CD4-positive, alpha-beta memory T cell (primary cell): ENCODE measurements at regions not wholly inside any gene's neighbourhood (a gene's known extent, or its start where the extent isn't known, plus 50 kb on each side); places are given as distances from the start of the nearest gene placed in this dataset.

Source experiments
- CTCF ChIA-PET: fragments of 350-600 bp; sonication (Branson Sonifier 250); formaldehyde crosslinking; loops from one replicate; lab custom pipeline; 2021; ENCODE audit warnings: inconsistent platforms; ENCODE audit not compliant: partially characterized antibody; lab: Charles Lee
- POLR2A ChIA-PET: fragments of 350-600 bp; sonication (Branson Sonifier 250); formaldehyde crosslinking; loops from one replicate; lab custom pipeline; 2021; ENCODE audit not compliant: partially characterized antibody; lab: Charles Lee
- DNase-seq, 5 donors: peaks; one replicate each; pipeline versions ENCODE4 v3.0.0 to v3.0.0-alpha.2; 2020 to 2022; ENCODE audit warnings: mixed read lengths in 1 of 5
- H3K27ac ChIP-seq: one replicate; pipeline ENCODE4 v1.7.0; 2013; ENCODE audit warnings: low read depth, low read length
- H3K27me3 ChIP-seq: 2 replicates; pipeline ENCODE4 v1.7.0; 2013; ENCODE audit warnings: mild to moderate bottlenecking, low read length, moderate library complexity; ENCODE audit not compliant: insufficient read depth
- H3K36me3 ChIP-seq: 2 replicates; pipeline ENCODE4 v1.7.0; 2013; ENCODE audit warnings: mild to moderate bottlenecking, low read length, moderate library complexity; ENCODE audit not compliant: insufficient read depth
- H3K4me1 ChIP-seq: 2 replicates; pipeline ENCODE4 v1.7.0; 2013; ENCODE audit warnings: mild to moderate bottlenecking, low read length, moderate library complexity; ENCODE audit not compliant: insufficient read depth
- H3K4me3 ChIP-seq, 2 donors: one replicate each; pipeline ENCODE4 v1.7.0; 2013; ENCODE audit warnings: low read length in 2 of 2, mild to moderate bottlenecking in 1 of 2
- H3K9me3 ChIP-seq, 2 donors: one replicate each; pipeline ENCODE4 v1.7.0; 2013; ENCODE audit warnings: low read length in 2 of 2, control low read depth in 1 of 2; ENCODE audit not compliant: control insufficient read depth in 1 of 2
- H3K27ac Mint-ChIP-seq, 7 donors: one replicate each; pipeline ENCODE4 v1.8.0; 2020 to 2021; ENCODE audit warnings: mixed read lengths in 7 of 7, mild to moderate bottlenecking in 6 of 7, inconsistent platforms in 3 of 7, moderate library complexity in 3 of 7
- H3K27me3 Mint-ChIP-seq, 2 donors: one replicate each; pipeline ENCODE4 v1.8.0; 2020 to 2021; ENCODE audit warnings: mixed read lengths in 2 of 2
- H3K36me3 Mint-ChIP-seq, 2 donors: one replicate each; pipeline ENCODE4 v1.8.0; 2020 to 2021; ENCODE audit warnings: mixed read lengths in 2 of 2, inconsistent platforms in 1 of 2, mild to moderate bottlenecking in 1 of 2
- H3K4me1 Mint-ChIP-seq, 4 donors: one replicate each; pipeline ENCODE4 v1.8.0; 2020 to 2021; ENCODE audit warnings: mixed read lengths in 4 of 4, mild to moderate bottlenecking in 1 of 4
- H3K4me3 Mint-ChIP-seq, 8 donors: one replicate each; pipeline ENCODE4 v1.8.0; 2020 to 2021; ENCODE audit warnings: mixed read lengths in 8 of 8, mild to moderate bottlenecking in 7 of 8, moderate library complexity in 6 of 8, inconsistent platforms in 3 of 8
- H3K9me3 Mint-ChIP-seq, 8 donors: one replicate each; pipeline ENCODE4 v1.8.0; 2020 to 2021; ENCODE audit warnings: mixed read lengths in 8 of 8, mild to moderate bottlenecking in 5 of 8, inconsistent platforms in 3 of 8, moderate library complexity in 1 of 8
- intact Hi-C: fragments of 100-400 bp; cut with micrococcal nuclease; formaldehyde crosslinking; loops from one replicate; pipeline ENCODE4 v1.15.1; 2023

DNA sequence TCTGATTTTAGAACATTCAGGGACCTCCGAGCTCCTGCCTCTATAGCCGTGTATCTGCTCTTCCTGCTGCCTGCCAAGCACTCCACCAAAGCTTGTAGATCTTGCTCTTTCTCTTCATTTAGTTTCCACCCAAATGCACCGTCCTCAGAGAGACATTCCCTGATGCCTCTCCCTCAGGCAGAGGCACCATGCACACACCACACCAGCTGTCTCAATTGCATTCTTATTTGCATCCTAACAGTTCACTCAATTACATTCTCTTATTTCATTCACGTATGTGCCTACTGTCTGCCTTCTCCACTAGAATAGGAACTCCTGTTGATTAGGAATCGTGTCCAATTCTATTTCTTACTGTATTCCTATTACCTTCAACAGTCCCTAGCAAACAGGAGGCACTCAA is 845.4 kb upstream of the TMEM132C start:
- H3K27me3 Mint-ChIP-seq, result peaks cover 0 to 2% of the 10 kb centered on the region in 2 donors
- no peaks in the 10 kb centered on the region for H3K4me1 Mint-ChIP-seq
- H3K4me3 ChIP-seq, result no peak overlapping the region
- no peaks in the 10 kb centered on the region for H3K27me3 ChIP-seq
- no peaks in the 10 kb centered on the region for H3K9me3 ChIP-seq
- H3K36me3 Mint-ChIP-seq, result no peaks in the 10 kb centered on the region
- POLR2A ChIA-PET, result no interaction called here
- no peaks in the 10 kb centered on the region for H3K4me1 ChIP-seq
- no peak for DNase-seq
- no peak overlapping the region for H3K4me3 Mint-ChIP-seq
- no peak overlapping the region for H3K27ac Mint-ChIP-seq
- no peaks in the 10 kb centered on the region for H3K36me3 ChIP-seq
- no peak overlapping the region for H3K27ac ChIP-seq
- peaks cover 0 to 12% (median 6%) of the 10 kb centered on the region in 8 donors for H3K9me3 Mint-ChIP-seq
- CTCF ChIA-PET, result no interaction called here
- intact Hi-C loops, result no loop called here

DNA sequence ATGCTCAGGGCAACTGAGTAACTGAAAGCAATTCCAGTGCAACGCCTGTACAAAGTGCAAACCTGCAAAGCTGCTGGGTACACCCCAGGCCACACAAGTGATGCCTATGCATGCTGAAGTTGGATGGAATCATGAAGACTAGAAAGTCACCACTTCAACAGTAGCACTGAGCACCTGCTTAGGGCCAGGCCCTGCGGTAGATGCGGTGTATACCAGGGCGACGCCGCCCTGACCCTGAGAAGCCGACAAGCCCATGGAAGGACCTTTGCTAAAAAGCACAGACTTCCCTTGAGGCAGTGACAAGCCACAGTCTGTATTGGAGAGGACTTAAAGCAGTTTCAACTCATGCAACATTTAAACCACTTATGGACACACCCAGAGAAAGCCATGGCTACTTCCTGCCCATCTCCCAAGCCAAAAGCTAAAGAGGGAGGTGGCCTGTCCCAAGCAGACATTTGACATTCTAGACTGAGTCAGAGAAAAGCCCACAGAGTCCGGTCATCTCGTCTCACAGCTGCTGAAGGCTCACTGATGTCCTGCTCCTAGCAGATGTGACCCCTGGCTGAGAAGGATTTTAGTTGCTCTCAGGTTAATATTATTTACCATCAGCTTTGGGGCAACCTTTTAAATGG is 843.9 kb upstream of the TMEM132C start:
- Mint-ChIP-seq H3K27me3 (peaks cover 0 to 2% of the 10 kb centered on the region in 2 donors), H3K4me3 (no peak overlapping the region), H3K36me3 (no peaks in the 10 kb centered on the region), H3K27ac (no peak overlapping the region), H3K9me3 (peaks cover 0 to 8% (median 1%) of the 10 kb centered on the region in 8 donors), H3K4me1 (no peaks in the 10 kb centered on the region)
- no peaks in the 10 kb centered on the region for H3K36me3 ChIP-seq
- CTCF ChIA-PET, result no interaction called here
- POLR2A ChIA-PET, result no interaction called here
- no peak overlapping the region for H3K27ac ChIP-seq
- H3K4me3 ChIP-seq, result no peak overlapping the region
- no peaks in the 10 kb centered on the region for H3K27me3 ChIP-seq
- H3K4me1 ChIP-seq, result no peaks in the 10 kb centered on the region
- intact Hi-C loops, result no loop called here
- DNase-seq, result no peak
- H3K9me3 ChIP-seq, result no peaks in the 10 kb centered on the region

GRCh38 chr12:127425474-127425873 is 841.5 kb upstream of the TMEM132C start:
- no peaks in the 10 kb centered on the region for H3K36me3 ChIP-seq
- no peaks in the 10 kb centered on the region for H3K9me3 ChIP-seq
- no peaks in the 10 kb centered on the region for H3K4me1 Mint-ChIP-seq
- no peak for DNase-seq
- CTCF ChIA-PET, result no interaction called here
- peaks cover 0 to 3% (median 0%) of the 10 kb centered on the region in 8 donors for H3K9me3 Mint-ChIP-seq
- H3K27me3 Mint-ChIP-seq, result peaks cover 0 to 2% of the 10 kb centered on the region in 2 donors
- POLR2A ChIA-PET, result no interaction called here
- H3K27ac Mint-ChIP-seq, result no peak overlapping the region
- no peak overlapping the region for H3K27ac ChIP-seq
- H3K36me3 Mint-ChIP-seq, result no peaks in the 10 kb centered on the region
- no peak overlapping the region for H3K4me3 Mint-ChIP-seq
- H3K4me1 ChIP-seq, result no peaks in the 10 kb centered on the region
- intact Hi-C loops, result no loop called here
- H3K27me3 ChIP-seq, result no peaks in the 10 kb centered on the region
- H3K4me3 ChIP-seq, result no peak overlapping the region

GRCh38 chr12:127428420-127428819 is 838.5 kb upstream of the TMEM132C start:
- Histone ChIP-seq H3K27ac (no peak overlapping the region), H3K4me3 (no peak overlapping the region), H3K27me3 (no peaks in the 10 kb centered on the region), H3K9me3 (no peaks in the 10 kb centered on the region), H3K36me3 (no peaks in the 10 kb centered on the region), H3K4me1 (no peaks in the 10 kb centered on the region)
- Mint-ChIP-seq H3K4me3 (no peak overlapping the region), H3K27me3 (no peaks in the 10 kb centered on the region), H3K4me1 (no peaks in the 10 kb centered on the region), H3K27ac (no peak overlapping the region), H3K36me3 (no peaks in the 10 kb centered on the region), H3K9me3 (no peaks in the 10 kb centered on the region)
- ChIA-PET POLR2A (no interaction called here), CTCF (no interaction called here)
- intact Hi-C loops, result no loop called here
- no peak for DNase-seq

DNA sequence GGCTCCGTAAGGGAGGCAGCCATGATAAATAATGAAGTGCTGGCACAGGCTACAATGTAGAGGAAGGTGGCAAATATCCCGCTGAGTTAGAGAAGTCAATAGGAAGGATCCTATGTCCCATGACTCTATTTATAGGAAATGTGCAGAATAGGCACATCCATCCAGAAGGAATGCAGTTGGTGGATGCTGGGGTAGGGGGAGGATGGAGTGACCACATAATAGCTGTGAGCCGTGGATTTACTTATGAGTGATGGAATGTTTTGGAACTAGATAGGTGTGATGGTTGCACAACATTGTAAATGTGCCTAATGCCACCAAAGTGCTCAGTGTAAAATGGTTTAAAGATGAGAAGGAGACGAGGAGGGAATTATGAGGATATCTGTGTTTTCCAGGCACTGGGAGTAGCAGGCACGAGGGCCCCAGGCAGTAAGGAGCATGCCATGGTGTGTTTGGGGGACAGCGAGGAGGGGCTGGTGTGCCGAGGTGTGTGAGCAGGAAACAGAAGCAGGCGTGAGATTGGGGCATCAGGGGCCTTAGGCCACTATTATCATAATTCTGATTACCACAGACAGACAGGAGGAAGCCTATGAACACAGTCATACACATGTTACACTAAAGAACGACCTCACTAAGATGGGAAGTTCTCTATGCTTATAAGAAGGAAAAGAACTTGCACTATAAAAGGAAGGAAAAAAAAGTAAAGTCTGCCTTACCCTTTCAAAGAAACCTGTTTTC is 837.3 kb upstream of the TMEM132C start:
- Mint-ChIP-seq H3K27me3 (no peaks in the 10 kb centered on the region), H3K27ac (no peak overlapping the region), H3K4me3 (no peak overlapping the region), H3K36me3 (no peaks in the 10 kb centered on the region), H3K9me3 (no peaks in the 10 kb centered on the region), H3K4me1 (no peaks in the 10 kb centered on the region)
- intact Hi-C loops, result no loop called here
- no peaks in the 10 kb centered on the region for H3K27me3 ChIP-seq
- H3K36me3 ChIP-seq, result no peaks in the 10 kb centered on the region
- H3K4me3 ChIP-seq, result no peak overlapping the region
- ChIA-PET POLR2A (no interaction called here), CTCF (no interaction called here)
- H3K27ac ChIP-seq, result no peak overlapping the region
- no peaks in the 10 kb centered on the region for H3K4me1 ChIP-seq
- H3K9me3 ChIP-seq, result no peaks in the 10 kb centered on the region
- DNase-seq, result no peak

GRCh38 chr12:127430401-127430800 is 836.6 kb upstream of the TMEM132C start:
- Mint-ChIP-seq H3K9me3 (peaks cover 0 to 1% (median 0%) of the 10 kb centered on the region in 8 donors), H3K27ac (no peak overlapping the region), H3K36me3 (no peaks in the 10 kb centered on the region), H3K4me3 (no peak overlapping the region), H3K4me1 (no peaks in the 10 kb centered on the region), H3K27me3 (peaks cover 0 to under 1% of the 10 kb centered on the region in 2 donors)
- POLR2A ChIA-PET, result no interaction called here
- H3K27ac ChIP-seq, result no peak overlapping the region
- intact Hi-C loops, result no loop called here
- H3K36me3 ChIP-seq, result no peaks in the 10 kb centered on the region
- CTCF ChIA-PET, result no interaction called here
- no peaks in the 10 kb centered on the region for H3K4me1 ChIP-seq
- H3K4me3 ChIP-seq, result no peak overlapping the region
- no peak for DNase-seq
- H3K27me3 ChIP-seq, result no peaks in the 10 kb centered on the region
- no peaks in the 10 kb centered on the region for H3K9me3 ChIP-seq

DNA sequence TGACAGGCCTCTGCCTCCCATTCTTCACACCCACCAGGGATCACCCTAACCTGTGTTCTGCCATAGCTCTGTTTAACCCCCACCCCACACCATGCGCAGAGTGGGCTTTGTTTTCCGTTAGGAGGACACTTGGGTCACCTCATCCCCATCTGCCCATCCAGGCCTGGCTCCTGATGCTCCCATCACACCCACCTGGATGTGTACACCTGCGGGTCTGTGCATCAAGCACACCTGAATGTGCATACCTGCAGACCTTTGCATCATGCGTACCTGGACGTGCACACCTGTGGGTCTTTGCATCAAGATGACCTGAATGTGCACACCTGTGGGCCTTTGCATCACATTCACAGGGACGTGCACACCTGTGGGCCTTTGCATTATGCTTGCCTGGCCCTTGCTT is 835.8 kb upstream of the TMEM132C start:
- Histone ChIP-seq H3K36me3 (no peaks in the 10 kb centered on the region), H3K4me3 (no peak overlapping the region), H3K27ac (no peak overlapping the region), H3K27me3 (no peaks in the 10 kb centered on the region), H3K9me3 (no peaks in the 10 kb centered on the region), H3K4me1 (no peaks in the 10 kb centered on the region)
- Mint-ChIP-seq H3K27me3 (peaks cover 0 to 1% of the 10 kb centered on the region in 2 donors), H3K4me3 (no peak overlapping the region), H3K4me1 (no peaks in the 10 kb centered on the region), H3K9me3 (peaks cover 0 to 4% (median 0%) of the 10 kb centered on the region in 8 donors), H3K36me3 (no peaks in the 10 kb centered on the region), H3K27ac (no peak overlapping the region)
- CTCF ChIA-PET, result no interaction called here
- intact Hi-C loops, result no loop called here
- DNase-seq, result no peak
- POLR2A ChIA-PET, result no interaction called here
